ENCODE measurements at regions not wholly inside any gene's neighbourhood (a gene's known extent, or its start where the extent isn't known, plus 50 kb on each side); places are given as distances from the start of the nearest gene placed in this dataset.
"Not testable (repeated sequence)": the region's sequence is repeated elsewhere in the genome, so short reads cannot be mapped to it uniquely, and the experiment has no call there.

DNA sequence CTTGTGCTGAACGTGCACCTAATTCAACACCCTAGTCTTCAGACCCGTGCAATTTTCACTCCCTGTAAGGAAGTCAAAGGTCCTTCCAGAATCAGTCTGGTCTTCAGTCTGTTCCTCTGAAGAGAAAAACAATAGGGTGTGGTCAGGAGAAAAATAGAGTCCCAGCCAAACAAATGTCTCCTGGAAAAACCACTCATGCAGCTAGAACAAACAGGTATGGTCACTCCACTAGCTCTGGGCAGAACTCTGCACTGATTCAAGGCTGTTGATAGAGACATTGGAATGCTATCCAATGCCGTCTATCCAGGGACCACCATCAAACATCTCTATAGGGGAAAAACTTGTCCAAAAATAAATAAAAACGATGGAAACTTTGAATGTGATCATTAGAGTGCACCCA, 81.8 kb upstream of the MAP3K1 start:
- TF ChIP-seq, protein P1, sequence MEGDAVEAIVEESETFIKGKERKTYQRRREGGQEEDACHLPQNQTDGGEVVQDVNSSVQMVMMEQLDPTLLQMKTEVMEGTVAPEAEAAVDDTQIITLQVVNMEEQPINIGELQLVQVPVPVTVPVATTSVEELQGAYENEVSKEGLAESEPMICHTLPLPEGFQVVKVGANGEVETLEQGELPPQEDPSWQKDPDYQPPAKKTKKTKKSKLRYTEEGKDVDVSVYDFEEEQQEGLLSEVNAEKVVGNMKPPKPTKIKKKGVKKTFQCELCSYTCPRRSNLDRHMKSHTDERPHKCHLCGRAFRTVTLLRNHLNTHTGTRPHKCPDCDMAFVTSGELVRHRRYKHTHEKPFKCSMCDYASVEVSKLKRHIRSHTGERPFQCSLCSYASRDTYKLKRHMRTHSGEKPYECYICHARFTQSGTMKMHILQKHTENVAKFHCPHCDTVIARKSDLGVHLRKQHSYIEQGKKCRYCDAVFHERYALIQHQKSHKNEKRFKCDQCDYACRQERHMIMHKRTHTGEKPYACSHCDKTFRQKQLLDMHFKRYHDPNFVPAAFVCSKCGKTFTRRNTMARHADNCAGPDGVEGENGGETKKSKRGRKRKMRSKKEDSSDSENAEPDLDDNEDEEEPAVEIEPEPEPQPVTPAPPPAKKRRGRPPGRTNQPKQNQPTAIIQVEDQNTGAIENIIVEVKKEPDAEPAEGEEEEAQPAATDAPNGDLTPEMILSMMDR (IDR thresholded peaks at IDR 0.05; ENCODE audit: partially characterized antibody, unreplicated experiment): no peak
- Mint-ChIP-seq H3K4me1 (ENCODE audit: low read depth, unreplicated experiment) (peaks cover 3% of the 10 kb centered on the region), H3K9me3 (ENCODE audit: unreplicated experiment) (peaks cover 5% of the 10 kb centered on the region), H3K36me3 (ENCODE audit: unreplicated experiment) (no peaks in the 10 kb centered on the region), H3K27ac (ENCODE audit: unreplicated experiment) (no peak overlapping the region), H3K27me3 (ENCODE audit: unreplicated experiment) (no peaks in the 10 kb centered on the region), H3K4me3 (ENCODE audit: unreplicated experiment) (no peak overlapping the region)
- no peak for DNase-seq

DNA sequence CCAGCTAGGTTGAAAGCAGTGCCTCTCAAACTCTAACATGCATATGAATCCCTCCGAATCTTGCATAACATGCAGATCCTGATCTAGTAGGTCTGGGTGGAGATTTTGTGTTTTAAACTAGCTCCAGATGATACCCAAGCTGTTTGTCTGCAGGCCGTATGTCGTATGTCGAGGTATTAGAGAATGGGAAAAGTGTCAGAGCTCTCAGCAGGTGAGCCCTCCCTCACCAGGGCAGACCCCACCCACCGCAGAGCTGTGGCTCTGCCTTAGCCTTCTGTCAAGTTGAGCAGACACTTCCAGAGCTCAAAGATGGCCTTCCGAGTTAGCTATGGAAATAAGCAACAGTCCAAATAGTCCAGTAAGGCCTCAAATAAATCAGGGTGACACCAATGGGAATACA, 83.2 kb upstream of the MAP3K1 start:
- DNase-seq: no peak
- peaks cover 5% of the 10 kb centered on the region for H3K9me3 Mint-ChIP-seq (ENCODE audit: unreplicated experiment)
- H3K27me3 Mint-ChIP-seq (ENCODE audit: unreplicated experiment): no peaks in the 10 kb centered on the region
- no peaks in the 10 kb centered on the region for H3K36me3 Mint-ChIP-seq (ENCODE audit: unreplicated experiment)
- H3K4me1 Mint-ChIP-seq (ENCODE audit: low read depth, unreplicated experiment): peaks cover 3% of the 10 kb centered on the region
- H3K27ac Mint-ChIP-seq (ENCODE audit: unreplicated experiment): no peak overlapping the region
- no peak overlapping the region for H3K4me3 Mint-ChIP-seq (ENCODE audit: unreplicated experiment)
- TF ChIP-seq, protein P1 (IDR thresholded peaks at IDR 0.05; ENCODE audit: partially characterized antibody, unreplicated experiment): no peak

DNA sequence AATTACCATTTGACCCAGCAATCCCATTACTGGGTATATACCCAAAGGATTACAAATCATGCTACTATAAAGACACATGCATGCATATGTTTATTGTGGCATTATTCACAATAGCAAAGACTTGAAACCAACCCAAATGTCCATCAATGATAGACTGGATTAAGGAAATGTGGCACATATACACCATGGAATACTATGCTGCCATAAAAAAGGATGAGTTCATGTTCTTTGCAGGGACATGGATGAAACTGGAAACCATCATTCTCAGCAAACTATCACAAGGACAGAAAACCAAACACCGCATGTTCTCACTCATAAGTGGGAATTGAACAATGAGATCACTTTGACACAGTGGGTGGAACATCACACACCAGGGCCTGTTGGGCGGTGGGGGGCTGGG, 83.9 kb upstream of the MAP3K1 start:
- not testable (repeated sequence) for H3K9me3 Mint-ChIP-seq (ENCODE audit: unreplicated experiment); H3K4me3 Mint-ChIP-seq (ENCODE audit: unreplicated experiment); H3K27me3 Mint-ChIP-seq (ENCODE audit: unreplicated experiment); H3K27ac Mint-ChIP-seq (ENCODE audit: unreplicated experiment); DNase-seq; H3K36me3 Mint-ChIP-seq (ENCODE audit: unreplicated experiment); H3K4me1 Mint-ChIP-seq (ENCODE audit: low read depth, unreplicated experiment)

DNA sequence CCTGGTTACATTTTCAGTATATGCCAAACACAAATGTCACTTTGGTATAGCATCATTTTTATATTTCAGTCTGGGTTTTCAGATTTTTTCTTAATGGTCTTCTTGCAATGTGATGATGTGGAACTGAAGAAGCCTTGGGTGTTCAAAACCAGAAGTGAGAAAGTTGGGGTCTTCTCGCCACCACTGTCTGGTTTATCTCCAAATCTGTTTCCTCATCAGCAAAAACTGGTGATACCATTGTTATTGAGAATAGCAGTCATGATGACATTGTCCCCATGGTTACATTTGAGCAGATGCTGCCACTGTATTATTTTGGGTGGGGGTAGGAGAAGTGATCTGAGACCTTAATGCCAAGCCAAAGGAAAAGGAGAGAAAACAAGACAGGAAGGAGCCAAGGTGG, 85.9 kb upstream of the MAP3K1 start:
- TF ChIP-seq, protein P1 (IDR thresholded peaks at IDR 0.05; ENCODE audit: partially characterized antibody, unreplicated experiment): no peak
- DNase-seq: no peak
- no peaks in the 10 kb centered on the region for H3K36me3 Mint-ChIP-seq (ENCODE audit: unreplicated experiment)
- no peaks in the 10 kb centered on the region for H3K4me1 Mint-ChIP-seq (ENCODE audit: low read depth, unreplicated experiment)
- peaks cover 5% of the 10 kb centered on the region for H3K9me3 Mint-ChIP-seq (ENCODE audit: unreplicated experiment)
- H3K27ac Mint-ChIP-seq (ENCODE audit: unreplicated experiment): no peak overlapping the region
- H3K27me3 Mint-ChIP-seq (ENCODE audit: unreplicated experiment): no peaks in the 10 kb centered on the region
- no peak overlapping the region for H3K4me3 Mint-ChIP-seq (ENCODE audit: unreplicated experiment)

DNA sequence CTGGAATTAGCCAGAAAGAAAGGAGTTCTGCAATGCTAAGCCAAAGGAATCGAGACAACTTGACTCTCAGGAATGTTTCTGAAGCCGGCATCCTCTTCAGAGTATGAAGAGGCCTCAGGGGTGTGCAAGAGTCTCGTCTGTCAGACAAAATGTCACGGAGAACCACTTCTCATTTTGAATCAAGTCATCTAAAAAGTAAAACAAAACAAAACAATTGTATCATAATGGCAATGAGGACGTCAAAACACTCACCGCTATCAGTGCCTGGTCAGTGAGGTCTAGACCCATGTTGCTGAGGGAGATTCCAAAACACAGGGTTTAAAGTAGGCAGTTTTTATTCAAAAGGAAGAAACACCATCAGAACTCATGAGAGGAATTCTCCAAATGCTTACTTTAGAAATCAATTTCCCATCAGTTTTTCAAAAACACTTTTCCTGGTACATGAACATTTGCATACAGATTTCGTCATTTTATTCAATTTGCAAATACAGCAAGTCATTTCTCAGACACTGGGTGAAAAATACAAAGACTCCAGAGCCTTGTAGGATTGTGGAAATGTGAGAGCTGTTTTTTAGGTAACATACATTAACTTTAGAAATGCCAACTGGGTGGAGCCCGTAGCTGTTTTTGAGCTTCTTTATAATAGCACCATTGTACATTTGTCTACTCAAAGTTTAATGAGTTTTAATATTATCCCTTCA, 89.5 kb upstream of the MAP3K1 start:
- Mint-ChIP-seq H3K36me3 (ENCODE audit: unreplicated experiment) (no peaks in the 10 kb centered on the region), H3K4me3 (ENCODE audit: unreplicated experiment) (no peak overlapping the region), H3K27me3 (ENCODE audit: unreplicated experiment) (no peaks in the 10 kb centered on the region), H3K9me3 (ENCODE audit: unreplicated experiment) (no peaks in the 10 kb centered on the region), H3K4me1 (ENCODE audit: low read depth, unreplicated experiment) (no peaks in the 10 kb centered on the region), H3K27ac (ENCODE audit: unreplicated experiment) (no peak overlapping the region)
- no peak for DNase-seq
- TF ChIP-seq, protein P1 (IDR thresholded peaks at IDR 0.05; ENCODE audit: partially characterized antibody, unreplicated experiment): no peak

DNA sequence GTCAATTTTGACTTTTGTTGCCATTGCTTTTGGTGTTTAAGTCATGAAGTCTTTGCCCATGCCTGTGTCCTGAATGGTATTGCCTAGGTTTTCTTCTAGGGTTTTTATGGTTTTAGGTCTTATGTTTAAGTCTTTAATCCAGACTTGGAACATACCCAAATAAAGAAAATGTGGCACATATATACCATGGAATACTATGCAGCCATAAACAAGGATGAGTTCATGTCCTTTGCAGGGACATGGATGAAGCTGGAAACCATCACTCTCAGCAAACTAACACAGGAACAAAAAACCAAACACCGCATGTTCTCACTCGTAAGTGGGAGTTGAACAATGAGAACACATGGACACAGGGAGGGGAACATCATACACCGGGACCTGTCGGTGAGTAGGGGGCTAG, 90.5 kb upstream of the MAP3K1 start:
- not testable (repeated sequence) for H3K27ac Mint-ChIP-seq (ENCODE audit: unreplicated experiment); H3K4me1 Mint-ChIP-seq (ENCODE audit: low read depth, unreplicated experiment); H3K9me3 Mint-ChIP-seq (ENCODE audit: unreplicated experiment); H3K27me3 Mint-ChIP-seq (ENCODE audit: unreplicated experiment); DNase-seq; H3K4me3 Mint-ChIP-seq (ENCODE audit: unreplicated experiment); H3K36me3 Mint-ChIP-seq (ENCODE audit: unreplicated experiment)

Measured in glutamatergic neuron (in vitro differentiated cells).